Forelimb muscle (tissue), 1 donor: ENCODE measurements at regions not wholly inside any gene's neighbourhood (a gene's known extent, or its start where the extent isn't known, plus 50 kb on each side); places are given as distances from the start of the nearest gene placed in this dataset.

Source experiments
- DNase-seq: peaks from one replicate; pipeline ENCODE4 v3.0.0-alpha.2; 2013; ENCODE audit warnings: low read depth

DNA sequence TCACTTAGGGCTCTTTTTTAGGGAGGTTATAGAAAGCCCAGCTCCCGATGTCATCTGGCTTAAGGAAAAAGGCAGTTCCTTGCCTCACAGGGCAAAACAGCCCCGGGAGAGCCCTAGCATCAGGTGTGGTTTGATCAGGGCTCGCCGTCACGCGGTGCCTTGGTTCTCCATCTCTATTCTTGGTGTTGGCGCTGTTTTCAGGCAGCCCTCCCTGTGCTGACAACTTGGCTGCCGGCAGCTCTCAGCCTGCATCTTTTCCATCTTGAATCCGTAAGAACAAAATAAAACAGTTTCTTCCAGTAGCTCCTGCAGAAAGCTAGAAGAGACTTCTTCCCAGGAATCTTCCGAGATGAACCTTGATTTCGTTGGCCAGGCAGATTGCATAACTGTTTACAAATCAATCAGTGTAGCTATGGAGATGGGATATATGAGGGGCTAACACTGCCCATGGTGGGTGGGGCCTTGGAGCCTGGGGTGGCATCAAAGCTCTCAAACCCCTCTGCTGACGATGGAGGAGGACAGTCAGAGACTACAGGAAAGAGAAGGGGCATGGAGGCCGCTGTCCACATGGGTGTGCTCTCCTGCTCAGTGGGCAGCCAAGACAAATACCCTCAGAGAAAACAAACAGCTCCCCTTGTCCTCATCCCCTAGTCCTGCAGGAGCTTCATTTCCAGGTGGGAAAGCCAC, 370.7 kb upstream of the C1orf174 start:
- no peak for DNase-seq

GRCh38 chr1:4271338-4271998, 371.4 kb upstream of the C1orf174 start:
- DNase-seq = no peak

DNA sequence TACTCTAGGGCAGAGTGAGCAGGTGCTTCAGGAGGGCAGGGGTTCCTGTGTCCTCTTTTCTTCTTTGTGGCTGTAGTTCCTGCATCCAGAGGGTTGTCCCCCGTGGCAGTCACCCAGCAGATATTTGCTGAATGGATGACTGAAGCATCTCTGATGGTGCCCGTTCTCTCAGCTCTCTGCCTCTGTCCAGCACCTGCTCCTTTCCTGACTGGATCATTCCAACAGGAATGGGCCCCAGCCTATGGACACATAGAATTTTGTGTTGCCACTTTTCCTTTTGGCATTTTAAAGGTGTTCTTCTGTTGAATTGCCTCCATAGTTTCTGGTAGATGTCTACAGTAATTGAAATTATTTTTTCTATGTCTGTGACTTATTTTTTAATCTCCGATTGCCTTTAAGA, 372.5 kb upstream of the C1orf174 start:
- no peak for DNase-seq

GRCh38 chr1:4273243-4273642, 373.2 kb upstream of the C1orf174 start:
- no peak for DNase-seq

DNA sequence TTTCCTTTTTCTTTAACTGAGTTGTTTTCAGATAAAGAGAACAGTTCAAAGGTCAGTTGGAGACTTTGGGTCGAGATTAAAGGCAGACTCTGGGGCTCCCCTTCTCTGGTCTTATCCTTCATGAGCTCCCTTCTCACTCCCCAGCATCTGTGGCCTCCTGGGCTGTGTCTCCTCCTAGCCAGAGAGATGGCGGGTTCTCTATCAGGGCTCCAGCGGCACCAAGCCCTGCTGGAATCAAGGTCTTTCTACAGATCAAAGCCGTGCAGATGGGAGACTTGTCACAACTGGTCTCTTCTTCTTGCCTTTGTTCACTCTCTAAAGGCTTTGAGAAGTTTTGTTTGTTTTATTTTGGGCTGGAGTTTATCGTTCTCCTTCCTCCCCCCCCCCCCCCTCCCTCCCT, 373.7 kb upstream of the C1orf174 start:
- DNase-seq = no peak

GRCh38 chr1:4275083-4275482, 375.0 kb upstream of the C1orf174 start:
- no peak for DNase-seq

GRCh38 chr1:4276238-4276637, 376.2 kb upstream of the C1orf174 start:
- DNase-seq = no peak

GRCh38 chr1:4277598-4277997, 376.8 kb upstream of the AJAP1 start:
- no peak for DNase-seq

GRCh38 chr1:4284976-4285375, 369.4 kb upstream of the AJAP1 start:
- DNase-seq = no peak

DNA sequence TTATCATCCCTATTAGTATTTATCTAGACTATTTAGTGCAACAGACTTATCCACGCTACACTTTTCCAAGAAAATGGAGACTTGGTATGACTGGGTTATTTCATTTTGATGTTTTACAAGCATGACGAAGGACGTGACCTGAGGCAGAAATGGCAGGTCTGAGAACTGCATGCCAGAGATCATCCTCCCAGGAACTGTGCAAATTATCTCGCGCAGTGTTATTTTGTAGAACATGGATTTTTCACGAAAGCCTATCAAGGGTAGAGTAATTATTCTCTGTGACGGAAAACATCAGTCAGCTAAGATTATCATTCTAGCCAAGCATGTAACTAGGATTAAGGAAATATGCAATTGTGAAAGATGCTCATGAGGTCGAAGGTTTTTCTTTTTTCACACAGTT, 361.5 kb upstream of the AJAP1 start:
- DNase-seq = no peak

DNA sequence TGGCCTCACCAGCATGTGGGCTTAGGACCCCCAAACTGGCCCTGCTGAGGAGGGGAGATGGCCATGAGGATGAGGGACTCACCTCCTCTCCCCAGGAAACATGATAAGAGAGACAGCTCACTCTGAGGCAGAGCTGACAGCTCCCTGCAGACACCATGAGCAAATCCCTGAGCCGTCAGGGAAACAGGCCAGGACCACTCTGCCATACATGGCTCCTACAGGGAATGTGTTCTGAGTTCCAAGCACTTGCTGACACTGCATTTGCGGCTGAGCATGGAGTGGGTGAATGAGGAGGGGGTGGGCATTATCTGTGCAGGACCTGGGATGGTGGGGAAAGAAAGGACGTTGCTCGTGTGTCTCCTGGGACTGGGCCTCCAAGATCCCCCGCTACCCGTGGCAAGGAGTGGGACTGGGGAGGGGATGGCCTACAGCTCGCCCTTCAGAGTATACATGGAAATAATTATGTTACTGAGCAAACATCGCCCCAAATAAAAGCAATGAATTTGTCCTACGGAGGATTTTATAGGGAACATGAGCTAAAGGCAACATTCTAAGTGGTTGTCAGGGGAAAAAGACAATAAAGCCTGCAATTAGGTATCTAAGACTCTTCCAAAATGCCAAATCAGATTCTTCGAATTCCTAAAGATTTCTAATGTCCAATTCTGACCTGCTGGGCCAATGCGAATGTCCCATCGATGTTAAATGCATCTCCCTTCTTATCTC, 355.9 kb upstream of the AJAP1 start:
- DNase-seq = no peak

DNA sequence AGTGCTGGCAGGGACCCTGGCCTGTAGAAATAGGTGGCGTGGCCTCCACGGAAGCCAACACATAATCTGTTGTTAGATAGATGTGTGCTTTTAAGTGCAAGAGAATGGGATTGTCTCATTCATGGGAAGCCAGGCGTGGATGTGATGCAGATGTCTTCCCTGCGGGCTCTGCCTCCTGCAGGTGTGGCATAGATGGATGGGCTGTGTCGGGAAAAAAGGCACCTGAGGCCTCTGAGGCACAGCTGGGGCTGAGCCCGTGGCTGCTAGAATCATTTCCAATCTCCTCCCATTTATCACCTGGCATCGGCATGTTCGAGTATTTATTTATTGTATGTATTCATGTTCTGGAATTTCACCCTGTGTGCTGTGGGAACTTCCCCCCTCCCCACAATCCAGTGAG, 353.4 kb upstream of the AJAP1 start:
- no peak for DNase-seq

GRCh38 chr1:4303303-4303702, 351.1 kb upstream of the AJAP1 start:
- DNase-seq = no peak

- DNase-seq = no peak
These were observed 348.7 kb upstream of the AJAP1 start for GRCh38 chr1:4305526-4306301.

DNA sequence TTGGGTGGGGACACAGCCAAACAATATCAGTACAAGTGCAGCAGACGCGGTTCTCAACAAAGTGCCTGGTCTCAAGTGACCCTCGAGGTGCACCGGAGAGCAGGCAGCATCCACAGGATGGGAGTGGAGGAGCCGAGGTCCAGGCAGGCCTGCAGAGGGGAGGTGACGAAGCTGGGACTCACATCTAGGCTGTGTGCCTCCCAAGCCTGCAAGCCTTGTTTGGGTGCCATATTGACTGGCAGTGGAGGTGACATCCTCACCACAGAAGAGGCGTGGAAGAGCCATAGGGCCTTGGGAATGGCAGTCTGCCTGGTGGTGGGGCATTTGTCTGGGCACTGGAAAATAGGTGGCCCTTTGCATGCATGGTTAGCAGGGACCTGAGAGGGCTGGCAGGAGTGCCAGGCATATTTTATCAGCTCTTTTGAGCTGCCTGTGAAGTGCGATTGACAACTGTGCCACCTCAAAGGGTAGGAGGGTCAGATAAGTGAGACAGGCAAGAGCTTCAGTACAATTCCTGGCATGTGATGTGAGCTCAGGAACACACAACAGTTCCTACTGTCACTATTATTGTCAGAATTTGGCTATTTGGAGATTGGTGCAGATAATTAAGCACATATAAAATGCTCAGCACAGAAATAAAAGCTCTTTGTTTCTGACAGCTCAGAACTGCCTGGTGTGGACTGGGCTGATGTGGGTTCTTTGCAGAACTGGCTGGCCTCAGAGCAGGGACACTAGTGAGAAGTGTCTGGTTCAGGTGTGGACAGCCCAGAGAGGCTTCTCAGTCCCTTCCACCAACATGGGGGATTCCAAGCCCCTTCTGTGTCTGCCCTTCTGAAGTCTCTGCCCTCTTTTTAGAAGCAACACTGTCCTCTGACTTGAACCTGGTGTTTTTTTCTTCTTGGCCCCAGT, 347.6 kb upstream of the AJAP1 start:
- no peak for DNase-seq

DNA sequence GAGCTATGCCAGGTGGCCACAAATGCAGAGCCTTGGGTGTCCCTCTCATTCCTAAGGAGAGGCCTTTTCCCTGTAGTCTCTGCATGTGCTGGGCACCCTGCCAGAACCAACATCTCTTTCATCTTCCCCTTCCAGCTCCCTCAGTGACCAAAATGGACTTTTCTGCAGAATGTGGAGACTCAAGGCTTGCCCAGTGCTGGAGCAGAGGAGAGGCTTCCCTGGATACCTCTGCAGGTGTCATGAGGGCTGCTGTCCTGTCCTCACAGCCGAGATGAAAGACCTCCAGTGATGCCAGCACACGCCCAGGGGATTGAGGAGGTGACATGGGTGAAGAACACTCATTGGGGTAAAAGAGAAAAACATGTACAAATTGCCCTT, 347.0 kb upstream of the AJAP1 start:
- no peak for DNase-seq

DNA sequence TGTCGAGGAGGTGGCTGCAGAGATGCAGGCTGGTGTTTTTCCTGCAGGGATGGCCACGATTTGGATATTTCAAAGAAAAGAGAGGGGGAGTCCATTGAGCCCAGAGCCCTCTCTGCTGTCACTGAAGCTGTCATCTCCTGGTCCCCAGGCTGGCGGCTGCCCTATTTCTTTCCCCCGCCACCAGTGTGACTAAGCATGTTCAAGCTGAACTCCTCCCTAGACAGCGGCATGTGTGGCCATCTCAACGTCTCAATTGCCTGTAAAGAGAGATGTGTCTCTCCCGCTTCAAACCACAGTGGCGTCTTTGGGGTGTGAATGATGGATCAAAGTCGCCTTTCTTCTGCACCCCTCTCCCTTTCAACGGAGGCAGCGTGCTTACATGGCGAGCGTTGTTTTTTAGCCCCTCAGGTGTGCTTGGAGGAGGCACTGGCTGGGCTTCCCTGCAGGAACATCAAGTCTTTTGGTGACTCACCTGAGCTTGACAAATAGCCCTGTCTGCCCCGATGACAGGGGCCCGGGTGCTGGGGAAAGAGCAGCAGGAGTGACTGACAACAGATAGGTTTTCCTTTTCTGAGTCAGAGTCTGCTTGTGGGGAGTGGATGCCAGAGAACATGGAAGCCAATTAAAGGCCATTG, 346.4 kb upstream of the AJAP1 start:
- no peak for DNase-seq

DNA sequence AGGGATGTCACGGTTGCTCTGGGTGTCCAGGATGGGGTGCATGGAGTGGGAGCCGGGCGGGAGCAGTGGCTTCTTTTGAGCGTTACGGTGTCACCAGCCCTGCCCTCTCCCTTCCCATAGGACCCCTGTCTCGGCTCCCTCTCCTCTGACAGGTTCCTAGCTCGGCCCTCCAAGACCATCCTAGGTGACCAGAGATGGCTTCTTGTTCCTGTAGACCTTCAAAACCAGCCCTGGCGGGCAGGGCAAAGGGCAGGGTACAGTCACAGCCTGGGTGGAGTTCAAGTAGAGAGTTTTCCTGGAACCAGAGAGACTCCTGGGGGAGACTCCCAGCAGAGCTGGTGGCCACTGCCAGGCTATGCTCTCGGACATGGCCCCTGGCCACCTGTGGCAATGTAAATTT, 345.6 kb upstream of the AJAP1 start:
- DNase-seq = no peak

GRCh38 chr1:4309676-4310320, 344.6 kb upstream of the AJAP1 start:
- no peak for DNase-seq

- no peak for DNase-seq
These were observed 343.9 kb upstream of the AJAP1 start for GRCh38 chr1:4310396-4310923.
